Right lung (tissue), 2 donors: ENCODE measurements at regions not wholly inside any gene's neighbourhood (a gene's known extent, or its start where the extent isn't known, plus 50 kb on each side); places are given as distances from the start of the nearest gene placed in this dataset.
A peak's percentile ranks its signal among the peaks of the same experiment; 100 is the strongest.

Source experiments
- DNase-seq, 2 donors: peaks; one replicate each; pipeline ENCODE4 v3.0.0-alpha.2; 2013

GRCh38 chr2:223524066-223524465 lies 78.1 kb downstream of the SCG2 start:
- DNase-seq, result no peak

- DNase-seq, result no peak
Measured at GRCh38 chr2:223526106-223526505, 76.1 kb downstream of the SCG2 start.

- DNase-seq, result peak; percentile 31 to 46
Measured at GRCh38 chr2:223528036-223528435, 74.1 kb downstream of the SCG2 start.

- no peak for DNase-seq
Measured at GRCh38 chr2:223529696-223530095, 72.5 kb downstream of the SCG2 start.

- no peak for DNase-seq
Measured at GRCh38 chr2:223530811-223531210, 71.3 kb downstream of the SCG2 start.

- DNase-seq, result no peak
Measured at GRCh38 chr2:223532161-223532560, 70.0 kb downstream of the SCG2 start.

- no peak for DNase-seq
Measured at GRCh38 chr2:223532712-223533111, 69.4 kb downstream of the SCG2 start.

- DNase-seq, result no peak
Measured at GRCh38 chr2:223536546-223536945, 65.6 kb downstream of the SCG2 start.

- DNase-seq, result no peak
Measured at GRCh38 chr2:223537115-223537514, 65.0 kb downstream of the SCG2 start.

GRCh38 chr2:223537651-223538601 lies 64.2 kb downstream of the SCG2 start:
- DNase-seq, result no peak

GRCh38 chr2:223538920-223539440 lies 63.2 kb downstream of the SCG2 start:
- DNase-seq, result peak in 1 of 2 donors; percentile 44

GRCh38 chr2:223541546-223541945 lies 60.6 kb downstream of the SCG2 start:
- no peak for DNase-seq

GRCh38 chr2:223542501-223542900 lies 59.7 kb downstream of the SCG2 start:
- DNase-seq, result no peak

- no peak for DNase-seq
Measured at GRCh38 chr2:223545406-223545805, 56.8 kb downstream of the SCG2 start.

GRCh38 chr2:223545830-223546229 lies 56.3 kb downstream of the SCG2 start:
- DNase-seq, result no peak
